ENCODE measurements at regions not wholly inside any gene's neighbourhood (a gene's known extent, or its start where the extent isn't known, plus 50 kb on each side); places are given as distances from the start of the nearest gene placed in this dataset.

GRCh38 chr2:195115738-195116137 is 541.3 kb upstream of the SLC39A10 start (continued):
- TF ChIP-seq, protein P1, sequence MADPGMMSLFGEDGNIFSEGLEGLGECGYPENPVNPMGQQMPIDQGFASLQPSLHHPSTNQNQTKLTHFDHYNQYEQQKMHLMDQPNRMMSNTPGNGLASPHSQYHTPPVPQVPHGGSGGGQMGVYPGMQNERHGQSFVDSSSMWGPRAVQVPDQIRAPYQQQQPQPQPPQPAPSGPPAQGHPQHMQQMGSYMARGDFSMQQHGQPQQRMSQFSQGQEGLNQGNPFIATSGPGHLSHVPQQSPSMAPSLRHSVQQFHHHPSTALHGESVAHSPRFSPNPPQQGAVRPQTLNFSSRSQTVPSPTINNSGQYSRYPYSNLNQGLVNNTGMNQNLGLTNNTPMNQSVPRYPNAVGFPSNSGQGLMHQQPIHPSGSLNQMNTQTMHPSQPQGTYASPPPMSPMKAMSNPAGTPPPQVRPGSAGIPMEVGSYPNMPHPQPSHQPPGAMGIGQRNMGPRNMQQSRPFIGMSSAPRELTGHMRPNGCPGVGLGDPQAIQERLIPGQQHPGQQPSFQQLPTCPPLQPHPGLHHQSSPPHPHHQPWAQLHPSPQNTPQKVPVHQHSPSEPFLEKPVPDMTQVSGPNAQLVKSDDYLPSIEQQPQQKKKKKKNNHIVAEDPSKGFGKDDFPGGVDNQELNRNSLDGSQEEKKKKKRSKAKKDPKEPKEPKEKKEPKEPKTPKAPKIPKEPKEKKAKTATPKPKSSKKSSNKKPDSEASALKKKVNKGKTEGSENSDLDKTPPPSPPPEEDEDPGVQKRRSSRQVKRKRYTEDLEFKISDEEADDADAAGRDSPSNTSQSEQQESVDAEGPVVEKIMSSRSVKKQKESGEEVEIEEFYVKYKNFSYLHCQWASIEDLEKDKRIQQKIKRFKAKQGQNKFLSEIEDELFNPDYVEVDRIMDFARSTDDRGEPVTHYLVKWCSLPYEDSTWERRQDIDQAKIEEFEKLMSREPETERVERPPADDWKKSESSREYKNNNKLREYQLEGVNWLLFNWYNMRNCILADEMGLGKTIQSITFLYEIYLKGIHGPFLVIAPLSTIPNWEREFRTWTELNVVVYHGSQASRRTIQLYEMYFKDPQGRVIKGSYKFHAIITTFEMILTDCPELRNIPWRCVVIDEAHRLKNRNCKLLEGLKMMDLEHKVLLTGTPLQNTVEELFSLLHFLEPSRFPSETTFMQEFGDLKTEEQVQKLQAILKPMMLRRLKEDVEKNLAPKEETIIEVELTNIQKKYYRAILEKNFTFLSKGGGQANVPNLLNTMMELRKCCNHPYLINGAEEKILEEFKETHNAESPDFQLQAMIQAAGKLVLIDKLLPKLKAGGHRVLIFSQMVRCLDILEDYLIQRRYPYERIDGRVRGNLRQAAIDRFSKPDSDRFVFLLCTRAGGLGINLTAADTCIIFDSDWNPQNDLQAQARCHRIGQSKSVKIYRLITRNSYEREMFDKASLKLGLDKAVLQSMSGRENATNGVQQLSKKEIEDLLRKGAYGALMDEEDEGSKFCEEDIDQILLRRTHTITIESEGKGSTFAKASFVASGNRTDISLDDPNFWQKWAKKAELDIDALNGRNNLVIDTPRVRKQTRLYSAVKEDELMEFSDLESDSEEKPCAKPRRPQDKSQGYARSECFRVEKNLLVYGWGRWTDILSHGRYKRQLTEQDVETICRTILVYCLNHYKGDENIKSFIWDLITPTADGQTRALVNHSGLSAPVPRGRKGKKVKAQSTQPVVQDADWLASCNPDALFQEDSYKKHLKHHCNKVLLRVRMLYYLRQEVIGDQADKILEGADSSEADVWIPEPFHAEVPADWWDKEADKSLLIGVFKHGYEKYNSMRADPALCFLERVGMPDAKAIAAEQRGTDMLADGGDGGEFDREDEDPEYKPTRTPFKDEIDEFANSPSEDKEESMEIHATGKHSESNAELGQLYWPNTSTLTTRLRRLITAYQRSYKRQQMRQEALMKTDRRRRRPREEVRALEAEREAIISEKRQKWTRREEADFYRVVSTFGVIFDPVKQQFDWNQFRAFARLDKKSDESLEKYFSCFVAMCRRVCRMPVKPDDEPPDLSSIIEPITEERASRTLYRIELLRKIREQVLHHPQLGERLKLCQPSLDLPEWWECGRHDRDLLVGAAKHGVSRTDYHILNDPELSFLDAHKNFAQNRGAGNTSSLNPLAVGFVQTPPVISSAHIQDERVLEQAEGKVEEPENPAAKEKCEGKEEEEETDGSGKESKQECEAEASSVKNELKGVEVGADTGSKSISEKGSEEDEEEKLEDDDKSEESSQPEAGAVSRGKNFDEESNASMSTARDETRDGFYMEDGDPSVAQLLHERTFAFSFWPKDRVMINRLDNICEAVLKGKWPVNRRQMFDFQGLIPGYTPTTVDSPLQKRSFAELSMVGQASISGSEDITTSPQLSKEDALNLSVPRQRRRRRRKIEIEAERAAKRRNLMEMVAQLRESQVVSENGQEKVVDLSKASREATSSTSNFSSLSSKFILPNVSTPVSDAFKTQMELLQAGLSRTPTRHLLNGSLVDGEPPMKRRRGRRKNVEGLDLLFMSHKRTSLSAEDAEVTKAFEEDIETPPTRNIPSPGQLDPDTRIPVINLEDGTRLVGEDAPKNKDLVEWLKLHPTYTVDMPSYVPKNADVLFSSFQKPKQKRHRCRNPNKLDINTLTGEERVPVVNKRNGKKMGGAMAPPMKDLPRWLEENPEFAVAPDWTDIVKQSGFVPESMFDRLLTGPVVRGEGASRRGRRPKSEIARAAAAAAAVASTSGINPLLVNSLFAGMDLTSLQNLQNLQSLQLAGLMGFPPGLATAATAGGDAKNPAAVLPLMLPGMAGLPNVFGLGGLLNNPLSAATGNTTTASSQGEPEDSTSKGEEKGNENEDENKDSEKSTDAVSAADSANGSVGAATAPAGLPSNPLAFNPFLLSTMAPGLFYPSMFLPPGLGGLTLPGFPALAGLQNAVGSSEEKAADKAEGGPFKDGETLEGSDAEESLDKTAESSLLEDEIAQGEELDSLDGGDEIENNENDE (IDR thresholded peaks at IDR 0.05; ENCODE audit: insufficient replicate concordance, low read length), result no peak
- TF ChIP-seq CBX8 (IDR thresholded peaks at IDR 0.05; ENCODE audit: borderline replicate concordance, low read depth, low read length), result no peak
- TF ChIP-seq NANOG (IDR thresholded peaks at IDR 0.05; ENCODE audit: insufficient read depth, low read depth, low read length, poor library complexity, severe bottlenecking), result no peak
- no peak for TF ChIP-seq RFX5 (IDR thresholded peaks at IDR 0.05; ENCODE audit: borderline replicate concordance, low read depth, low read length)
- no peak for TF ChIP-seq EZH2 (IDR thresholded peaks at IDR 0.05; ENCODE audit: low read depth, low read length, severe bottlenecking)
- TF ChIP-seq FOSL1 (IDR thresholded peaks at IDR 0.05; ENCODE audit: insufficient read depth, low read depth, low read length), result no peak
- TF ChIP-seq PHF8 (conservative IDR thresholded peaks at IDR 0.05; ENCODE audit: low read depth, low read length), result no peak
- no peak for TF ChIP-seq SIN3A (conservative IDR thresholded peaks at IDR 0.05 in 1 of 2, IDR thresholded peaks at IDR 0.05 in 1 of 2; ENCODE audit: low read depth in 1 of 2, low read length in 2 of 2)
- TF ChIP-seq, protein P2, sequence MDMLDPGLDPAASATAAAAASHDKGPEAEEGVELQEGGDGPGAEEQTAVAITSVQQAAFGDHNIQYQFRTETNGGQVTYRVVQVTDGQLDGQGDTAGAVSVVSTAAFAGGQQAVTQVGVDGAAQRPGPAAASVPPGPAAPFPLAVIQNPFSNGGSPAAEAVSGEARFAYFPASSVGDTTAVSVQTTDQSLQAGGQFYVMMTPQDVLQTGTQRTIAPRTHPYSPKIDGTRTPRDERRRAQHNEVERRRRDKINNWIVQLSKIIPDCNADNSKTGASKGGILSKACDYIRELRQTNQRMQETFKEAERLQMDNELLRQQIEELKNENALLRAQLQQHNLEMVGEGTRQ (IDR thresholded peaks at IDR 0.05; ENCODE audit: low read length), result no peak
- no peak for TF ChIP-seq BRCA1 (IDR thresholded peaks at IDR 0.05; ENCODE audit: low read depth, low read length)
